ENCODE measurements at regions not wholly inside any gene's neighbourhood (a gene's known extent, or its start where the extent isn't known, plus 50 kb on each side); places are given as distances from the start of the nearest gene placed in this dataset.

DNA sequence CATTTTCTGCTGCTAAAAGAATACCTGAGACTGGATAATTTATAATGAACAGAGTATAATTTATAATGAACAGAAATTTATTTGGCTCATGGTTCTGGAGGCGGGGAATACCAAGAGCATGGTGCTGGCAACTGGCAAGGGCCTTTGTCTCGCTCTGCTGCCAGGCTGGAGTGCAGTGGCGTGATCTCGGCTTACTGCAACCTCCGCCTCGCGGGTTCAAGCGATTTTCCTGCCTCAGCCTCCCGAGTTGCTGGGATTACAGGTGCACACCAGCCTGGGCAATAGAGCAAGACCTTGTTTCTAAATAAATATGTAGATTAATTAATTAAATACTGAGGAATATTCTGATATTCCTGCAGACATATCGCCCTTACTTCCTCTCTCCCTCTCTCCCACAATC lies 1610.8 kb downstream of the SUCLG1 start:
- Histone ChIP-seq H3K27me3 (no peaks in the 10 kb centered on the region), H3K36me3 (no peaks in the 10 kb centered on the region), H3K27ac (no peak overlapping the region), H3K4me3 (no peak overlapping the region), H3K4me1 (no peaks in the 10 kb centered on the region), H3K9me3 (no peaks in the 10 kb centered on the region)
- intact Hi-C loops (cut with DNase I), result no loop called here
- TF ChIP-seq POLR2A (IDR thresholded peaks at IDR 0.05), result no peak
- TF ChIP-seq, protein P1, sequence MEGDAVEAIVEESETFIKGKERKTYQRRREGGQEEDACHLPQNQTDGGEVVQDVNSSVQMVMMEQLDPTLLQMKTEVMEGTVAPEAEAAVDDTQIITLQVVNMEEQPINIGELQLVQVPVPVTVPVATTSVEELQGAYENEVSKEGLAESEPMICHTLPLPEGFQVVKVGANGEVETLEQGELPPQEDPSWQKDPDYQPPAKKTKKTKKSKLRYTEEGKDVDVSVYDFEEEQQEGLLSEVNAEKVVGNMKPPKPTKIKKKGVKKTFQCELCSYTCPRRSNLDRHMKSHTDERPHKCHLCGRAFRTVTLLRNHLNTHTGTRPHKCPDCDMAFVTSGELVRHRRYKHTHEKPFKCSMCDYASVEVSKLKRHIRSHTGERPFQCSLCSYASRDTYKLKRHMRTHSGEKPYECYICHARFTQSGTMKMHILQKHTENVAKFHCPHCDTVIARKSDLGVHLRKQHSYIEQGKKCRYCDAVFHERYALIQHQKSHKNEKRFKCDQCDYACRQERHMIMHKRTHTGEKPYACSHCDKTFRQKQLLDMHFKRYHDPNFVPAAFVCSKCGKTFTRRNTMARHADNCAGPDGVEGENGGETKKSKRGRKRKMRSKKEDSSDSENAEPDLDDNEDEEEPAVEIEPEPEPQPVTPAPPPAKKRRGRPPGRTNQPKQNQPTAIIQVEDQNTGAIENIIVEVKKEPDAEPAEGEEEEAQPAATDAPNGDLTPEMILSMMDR (IDR thresholded peaks at IDR 0.05), result no peak
- WGBS, 4 donors, result 95 to 97% (median 97%) methylated on average over 10 of the region's 10 CpGs
- no peak for ATAC-seq
- DNase-seq, result no peak

DNA sequence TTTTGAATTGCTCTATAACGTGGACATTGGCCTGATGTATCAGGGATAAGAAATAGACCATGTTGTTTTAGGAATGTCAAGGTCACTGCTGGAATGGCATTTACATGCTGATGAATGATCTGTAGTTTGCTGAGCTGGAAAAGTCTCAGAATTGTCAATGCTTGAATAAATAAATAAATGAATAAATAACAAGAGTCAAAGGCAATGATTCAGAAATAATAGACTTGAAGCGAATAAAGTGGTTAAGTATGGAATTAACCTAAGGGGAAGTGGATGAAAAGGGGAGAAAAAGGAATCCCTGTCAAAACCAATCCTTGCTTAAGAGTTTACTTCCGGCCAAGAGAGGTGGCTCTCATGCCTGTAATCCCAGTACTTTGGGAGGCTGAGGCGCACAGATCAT lies 1620.0 kb downstream of the SUCLG1 start:
- Histone ChIP-seq H3K4me3 (no peak overlapping the region), H3K4me1 (no peaks in the 10 kb centered on the region), H3K27ac (no peak overlapping the region), H3K36me3 (no peaks in the 10 kb centered on the region), H3K9me3 (no peaks in the 10 kb centered on the region), H3K27me3 (no peaks in the 10 kb centered on the region)
- no peak for TF ChIP-seq POLR2A (IDR thresholded peaks at IDR 0.05)
- TF ChIP-seq, protein P1 (IDR thresholded peaks at IDR 0.05), result no peak
- intact Hi-C loops (cut with DNase I), result no loop called here
- DNase-seq (no peak), ATAC-seq (no peak)
- 79 to 85% (median 81%) methylated on average over 4 of the region's 4 CpGs for WGBS, 4 donors

GRCh38 chr2:82837588-82838304 lies 1621.3 kb downstream of the SUCLG1 start:
- Histone ChIP-seq H3K4me1 (no peaks in the 10 kb centered on the region), H3K27ac (no peak overlapping the region), H3K36me3 (no peaks in the 10 kb centered on the region), H3K4me3 (no peak overlapping the region), H3K27me3 (no peaks in the 10 kb centered on the region), H3K9me3 (no peaks in the 10 kb centered on the region)
- intact Hi-C loops (cut with DNase I), result no loop called here
- WGBS, 4 donors, result 84 to 90% (median 86%) methylated on average over 3 of the region's 3 CpGs
- TF ChIP-seq, protein P1 (IDR thresholded peaks at IDR 0.05), result no peak
- TF ChIP-seq POLR2A (IDR thresholded peaks at IDR 0.05), result no peak
- no peak for DNase-seq
- ATAC-seq, result no peak

DNA sequence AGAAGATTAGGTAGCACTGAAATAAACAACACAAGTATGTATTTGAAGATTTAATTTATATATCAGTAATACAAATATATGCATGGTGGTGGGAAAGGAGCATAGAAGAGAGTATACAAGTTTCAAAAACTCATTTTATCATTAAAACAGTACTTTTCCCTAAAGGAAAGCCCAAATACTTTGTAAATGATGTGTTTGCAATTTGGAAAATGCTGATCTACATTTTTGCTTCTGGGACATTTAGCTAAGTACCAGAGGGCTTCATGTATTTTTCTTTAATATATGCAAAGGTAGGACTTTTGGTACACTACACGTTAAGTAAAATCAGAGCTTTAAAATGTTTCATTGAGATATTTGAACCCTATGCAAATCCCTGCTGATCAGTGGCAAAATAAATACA lies 1624.2 kb downstream of the SUCLG1 start:
- intact Hi-C loops (cut with DNase I), result no loop called here
- TF ChIP-seq, protein P1 (IDR thresholded peaks at IDR 0.05), result no peak
- TF ChIP-seq POLR2A (IDR thresholded peaks at IDR 0.05), result no peak
- Histone ChIP-seq H3K27me3 (no peaks in the 10 kb centered on the region), H3K36me3 (no peaks in the 10 kb centered on the region), H3K4me1 (no peaks in the 10 kb centered on the region), H3K9me3 (no peaks in the 10 kb centered on the region), H3K27ac (no peak overlapping the region), H3K4me3 (no peak overlapping the region)
- 85 to 97% (median 90%) methylated on average over 1 of the region's 1 CpG for WGBS, 4 donors
- ATAC-seq (no peak), DNase-seq (no peak)

Data from heart left ventricle (tissue), 16 donors.